ENCODE measurements at regions not wholly inside any gene's neighbourhood (a gene's known extent, or its start where the extent isn't known, plus 50 kb on each side); places are given as distances from the start of the nearest gene placed in this dataset.

DNA sequence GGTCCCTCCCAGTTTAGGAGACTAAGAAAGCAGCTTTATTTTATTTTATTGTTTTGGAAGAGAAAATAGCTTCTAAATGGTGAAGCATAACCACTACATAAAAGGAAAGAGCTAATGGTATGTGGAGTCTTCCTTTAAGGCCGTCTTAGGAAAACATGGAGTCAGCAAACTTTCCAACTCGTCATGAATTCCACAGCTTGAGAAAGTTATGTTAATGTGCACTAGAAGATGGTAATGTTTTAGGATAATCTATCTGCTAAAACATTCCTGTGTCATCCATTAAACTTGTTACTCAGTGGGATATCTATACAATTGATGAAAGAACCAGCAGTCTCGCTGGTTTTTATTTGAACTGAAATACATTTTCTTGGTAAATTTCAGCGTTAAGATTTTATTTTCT lies 448.4 kb upstream of the SEL1L start:
- TF ChIP-seq POLR2A (IDR thresholded peaks at IDR 0.05; ENCODE audit: low read depth, low read length) (no peak), POLR2AphosphoS5 (IDR thresholded peaks at IDR 0.05; ENCODE audit: low read depth, low read length) (no peak), TAF1 (IDR thresholded peaks at IDR 0.05; ENCODE audit: low read depth, low read length) (no peak), SPI1 (IDR thresholded peaks at IDR 0.05; ENCODE audit: low read depth, low read length) (no peak), POU2F2 (IDR thresholded peaks at IDR 0.05; ENCODE audit: low read depth, low read length) (no peak), PAX5 (IDR thresholded peaks at IDR 0.05; ENCODE audit: insufficient read depth, low read length, severe bottlenecking) (no peak)

All from GM12891 (cell line).